ENCODE measurements at regions not wholly inside any gene's neighbourhood (a gene's known extent, or its start where the extent isn't known, plus 50 kb on each side); places are given as distances from the start of the nearest gene placed in this dataset.

- TF ChIP-seq CTCF (IDR thresholded peaks at IDR 0.05) (no peak), POLR2A (IDR thresholded peaks at IDR 0.05) (no peak)
These were observed 54.0 kb upstream of the ELK3 start for GRCh38 chr12:96140174-96140573.
